Epithelial cell of esophagus (primary cell): ENCODE measurements at regions not wholly inside any gene's neighbourhood (a gene's known extent, or its start where the extent isn't known, plus 50 kb on each side); places are given as distances from the start of the nearest gene placed in this dataset.
"Not testable (repeated sequence)": the region's sequence is repeated elsewhere in the genome, so short reads cannot be mapped to it uniquely, and the experiment has no call there.

Experiments
- DNase-seq: peaks from one replicate; pipeline ENCODE4 v3.0.0; 2010; ENCODE audit warnings: low read depth
- H3K4me3 ChIP-seq: 2 replicates; pipeline ENCODE4 v1.5.1; 2011; ENCODE audit warnings: mild to moderate bottlenecking, low read length, control low read depth
- CTCF ChIP-seq: IDR thresholded peaks from 2 replicates; pipeline ENCODE4 v1.5.1; 2011; ENCODE audit warnings: low read depth, mild to moderate bottlenecking, low read length, control low read depth, inconsistent platforms; ENCODE audit not compliant: insufficient read depth; ENCODE audit errors: missing control alignments

GRCh38 chr3:87957575-87957974, 101.2 kb downstream of the CGGBP1 start:
- DNase-seq = no peak
- TF ChIP-seq CTCF = no peak
- no peak overlapping the region for H3K4me3 ChIP-seq

GRCh38 chr3:87949879-87950208, 109.0 kb downstream of the CGGBP1 start:
- no peak for DNase-seq
- TF ChIP-seq CTCF = no peak

GRCh38 chr3:87949189-87949878, 109.5 kb downstream of the CGGBP1 start:
- no peak overlapping the region for H3K4me3 ChIP-seq
- no peak for TF ChIP-seq CTCF
- DNase-seq = no peak

More at GRCh38 chr3:87949879-87950208, 109.0 kb downstream of the CGGBP1 start:
- H3K4me3 ChIP-seq = no peak overlapping the region

- not testable (repeated sequence) for H3K4me3 ChIP-seq, DNase-seq
These were observed 112.8 kb downstream of the CGGBP1 start for GRCh38 chr3:87946007-87946406.

- DNase-seq, H3K4me3 ChIP-seq: not testable (repeated sequence)
These were observed 116.5 kb downstream of the CGGBP1 start for GRCh38 chr3:87942256-87942655.

GRCh38 chr3:87924485-87924884, 134.3 kb downstream of the CGGBP1 start:
- TF ChIP-seq CTCF = no peak
- no peak overlapping the region for H3K4me3 ChIP-seq
- no peak for DNase-seq

- DNase-seq = no peak
- no peak overlapping the region for H3K4me3 ChIP-seq
- no peak for TF ChIP-seq CTCF
These were observed 138.3 kb downstream of the CGGBP1 start for GRCh38 chr3:87920549-87920948.

GRCh38 chr3:87901141-87901540, 157.7 kb downstream of the CGGBP1 start:
- TF ChIP-seq CTCF = no peak
- DNase-seq = no peak
- no peak overlapping the region for H3K4me3 ChIP-seq
